ENCODE measurements at regions not wholly inside any gene's neighbourhood (a gene's known extent, or its start where the extent isn't known, plus 50 kb on each side); places are given as distances from the start of the nearest gene placed in this dataset.

- no peak for TF ChIP-seq NR2C1 (IDR thresholded peaks at IDR 0.05)
- TF ChIP-seq DPF2 (IDR thresholded peaks at IDR 0.05) = no peak
- TF ChIP-seq NR2C2 (IDR thresholded peaks at IDR 0.05; ENCODE audit: borderline replicate concordance, control insufficient read depth, insufficient read length, low read depth) = no peak
- no peak for TF ChIP-seq GABPA (IDR thresholded peaks at IDR 0.05; ENCODE audit: low read depth)
Measured at GRCh38 chr7:84720456-84721097, 466.3 kb downstream of the SEMA3D start.

Data from GM12878 (cell line).